ENCODE measurements at regions not wholly inside any gene's neighbourhood (a gene's known extent, or its start where the extent isn't known, plus 50 kb on each side); places are given as distances from the start of the nearest gene placed in this dataset.

DNA sequence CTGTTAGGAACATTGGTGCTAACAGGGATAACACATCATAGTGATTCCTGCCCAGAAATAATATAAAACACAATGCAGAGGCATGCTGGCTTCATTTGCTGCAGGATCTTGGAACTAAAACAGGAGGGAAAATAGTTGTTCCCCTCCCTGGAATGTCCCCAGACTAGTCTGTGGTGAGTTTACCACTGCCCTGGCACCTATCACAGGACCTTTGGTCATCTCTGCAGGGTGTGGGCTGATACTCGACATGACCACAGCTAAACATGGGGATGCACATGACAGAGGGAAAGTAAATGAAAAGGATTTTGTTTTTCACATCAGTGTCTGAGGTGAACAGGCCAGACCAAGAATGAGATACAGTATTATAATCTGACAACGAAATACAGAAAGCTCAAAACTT is 160.2 kb upstream of the DKK2 start:
- no peak for TF ChIP-seq POLR2AphosphoS5 (IDR thresholded peaks at IDR 0.05; ENCODE audit: insufficient read depth in 1 of 2, low read depth in 1 of 2)
- TF ChIP-seq, protein P1, sequence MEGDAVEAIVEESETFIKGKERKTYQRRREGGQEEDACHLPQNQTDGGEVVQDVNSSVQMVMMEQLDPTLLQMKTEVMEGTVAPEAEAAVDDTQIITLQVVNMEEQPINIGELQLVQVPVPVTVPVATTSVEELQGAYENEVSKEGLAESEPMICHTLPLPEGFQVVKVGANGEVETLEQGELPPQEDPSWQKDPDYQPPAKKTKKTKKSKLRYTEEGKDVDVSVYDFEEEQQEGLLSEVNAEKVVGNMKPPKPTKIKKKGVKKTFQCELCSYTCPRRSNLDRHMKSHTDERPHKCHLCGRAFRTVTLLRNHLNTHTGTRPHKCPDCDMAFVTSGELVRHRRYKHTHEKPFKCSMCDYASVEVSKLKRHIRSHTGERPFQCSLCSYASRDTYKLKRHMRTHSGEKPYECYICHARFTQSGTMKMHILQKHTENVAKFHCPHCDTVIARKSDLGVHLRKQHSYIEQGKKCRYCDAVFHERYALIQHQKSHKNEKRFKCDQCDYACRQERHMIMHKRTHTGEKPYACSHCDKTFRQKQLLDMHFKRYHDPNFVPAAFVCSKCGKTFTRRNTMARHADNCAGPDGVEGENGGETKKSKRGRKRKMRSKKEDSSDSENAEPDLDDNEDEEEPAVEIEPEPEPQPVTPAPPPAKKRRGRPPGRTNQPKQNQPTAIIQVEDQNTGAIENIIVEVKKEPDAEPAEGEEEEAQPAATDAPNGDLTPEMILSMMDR (IDR thresholded peaks at IDR 0.05): no peak
